GM20000 (cell line): ENCODE measurements at regions not wholly inside any gene's neighbourhood (a gene's known extent, or its start where the extent isn't known, plus 50 kb on each side); places are given as distances from the start of the nearest gene placed in this dataset.

Experiments
- DNase-seq: peaks from one replicate; pipeline ENCODE4 v3.0.0; 2012; ENCODE audit warnings: low spot score
- CTCF ChIP-seq: IDR thresholded peaks from 2 replicates; pipeline ENCODE4 v1.5.1; 2012; ENCODE audit warnings: mild to moderate bottlenecking, control low read depth; ENCODE audit errors: extremely low read depth, missing control alignments

DNA sequence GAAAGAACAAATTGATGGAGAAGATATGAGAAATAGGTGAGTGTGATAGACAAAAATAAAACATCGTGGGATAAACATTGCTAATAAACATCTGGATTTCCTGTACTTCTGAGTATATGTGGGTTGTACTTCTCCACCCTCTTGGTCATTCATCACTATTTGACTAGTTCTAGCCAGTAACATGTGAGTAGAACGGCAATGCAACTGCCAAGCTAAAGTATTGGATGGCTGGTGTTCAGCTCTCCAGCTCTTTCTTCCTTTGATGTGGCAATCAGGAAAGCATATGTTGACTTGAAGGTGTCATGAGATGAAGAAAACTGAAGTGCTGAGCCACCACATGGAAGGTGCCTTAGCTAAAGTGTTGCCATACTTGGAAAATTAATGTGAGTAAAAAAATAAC is 144.9 kb downstream of the SCG2 start:
- TF ChIP-seq CTCF = no peak
- no peak for DNase-seq

DNA sequence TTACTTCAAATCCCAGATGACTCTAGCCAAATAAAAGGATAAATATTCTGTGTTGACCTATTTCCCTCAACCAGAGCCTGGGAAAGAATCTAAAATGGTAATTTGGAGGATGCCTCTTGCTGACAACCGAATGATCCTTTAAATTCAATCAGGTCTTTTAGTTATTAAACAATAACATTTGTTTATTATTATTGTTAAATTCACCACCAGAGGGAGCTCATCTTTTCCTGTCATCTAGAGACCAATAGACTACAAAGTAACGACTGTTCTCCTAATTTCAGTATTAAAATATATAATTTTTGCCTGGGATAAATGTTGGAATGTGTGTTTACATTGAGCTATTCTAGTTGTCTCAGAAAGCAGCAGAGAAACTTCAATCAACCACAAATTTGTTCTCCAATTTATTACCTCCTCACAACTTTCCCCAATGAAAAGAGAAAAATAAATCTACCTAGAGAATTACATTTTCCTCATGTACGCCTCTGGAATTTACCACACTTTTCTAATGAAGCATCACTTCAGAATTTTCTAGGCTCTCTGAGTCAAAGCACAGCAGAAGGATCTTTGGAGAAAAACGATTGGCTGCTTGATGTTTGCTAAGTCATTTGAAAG is 142.7 kb downstream of the SCG2 start:
- DNase-seq = peak; percentile 7
- TF ChIP-seq CTCF = no peak

DNA sequence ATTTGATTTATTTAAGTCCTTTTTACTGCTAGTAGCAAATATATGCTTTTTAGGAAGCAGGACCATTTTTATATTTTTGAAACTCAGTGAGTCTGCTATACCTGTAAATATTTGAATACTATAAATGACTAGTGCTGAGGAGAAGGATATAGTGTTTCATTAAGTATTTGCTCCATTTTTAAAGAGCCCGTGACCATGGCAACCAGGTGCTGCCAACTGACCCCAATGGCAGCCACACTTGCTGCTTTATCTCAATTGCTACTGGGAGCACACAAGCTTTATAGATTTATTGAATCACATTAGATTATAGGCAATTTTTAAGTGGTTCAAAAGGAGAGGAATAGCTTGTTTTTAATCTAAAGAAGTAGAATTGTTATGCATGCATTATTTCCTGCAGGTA is 142.0 kb downstream of the SCG2 start:
- no peak for TF ChIP-seq CTCF
- no peak for DNase-seq

DNA sequence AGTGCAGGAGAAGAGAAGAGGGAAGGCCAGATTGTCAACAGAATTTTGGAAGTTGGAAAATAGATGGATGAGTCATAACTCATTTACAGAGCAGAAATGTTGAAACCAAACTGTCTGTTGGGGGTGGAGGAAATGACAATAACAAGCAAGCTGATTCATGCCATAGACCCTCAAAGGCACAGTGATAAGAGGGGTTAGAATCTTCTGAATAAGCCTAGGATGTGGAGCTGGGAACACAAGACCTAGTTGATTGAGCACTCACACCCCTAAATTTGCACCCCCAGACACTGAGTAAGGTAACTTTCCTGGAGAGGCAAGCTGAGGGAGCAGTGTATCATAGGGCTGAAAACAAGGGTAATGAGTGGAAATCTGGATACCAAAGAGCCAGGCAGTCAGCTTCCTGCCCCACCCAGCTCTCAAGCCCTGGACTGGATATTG is 141.4 kb downstream of the SCG2 start:
- no peak for DNase-seq
- TF ChIP-seq CTCF = no peak

- no peak for DNase-seq
- TF ChIP-seq CTCF = no peak
Observed at GRCh38 chr2:223464071-223464470, 138.1 kb downstream of the SCG2 start.

DNA sequence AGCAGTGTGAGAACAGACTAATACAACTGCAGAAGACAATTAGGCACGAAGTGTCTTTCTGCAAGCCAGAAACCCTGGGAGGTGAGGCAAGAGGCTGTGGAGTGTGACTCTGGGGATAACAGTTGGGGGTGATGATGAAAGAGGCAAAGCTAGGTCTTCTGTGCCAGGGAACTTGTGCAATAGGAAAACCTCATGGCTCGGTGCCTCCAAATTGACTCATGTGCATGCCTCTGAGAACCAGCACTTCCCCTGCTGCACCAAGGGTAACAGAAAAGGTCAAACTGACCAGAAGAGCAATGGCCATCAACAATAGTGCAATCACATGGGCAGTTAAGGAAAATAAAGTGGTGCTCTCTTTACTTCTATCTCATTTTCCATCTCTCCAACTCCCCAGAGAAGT is 136.4 kb downstream of the SCG2 start:
- no peak for DNase-seq
- no peak for TF ChIP-seq CTCF

DNA sequence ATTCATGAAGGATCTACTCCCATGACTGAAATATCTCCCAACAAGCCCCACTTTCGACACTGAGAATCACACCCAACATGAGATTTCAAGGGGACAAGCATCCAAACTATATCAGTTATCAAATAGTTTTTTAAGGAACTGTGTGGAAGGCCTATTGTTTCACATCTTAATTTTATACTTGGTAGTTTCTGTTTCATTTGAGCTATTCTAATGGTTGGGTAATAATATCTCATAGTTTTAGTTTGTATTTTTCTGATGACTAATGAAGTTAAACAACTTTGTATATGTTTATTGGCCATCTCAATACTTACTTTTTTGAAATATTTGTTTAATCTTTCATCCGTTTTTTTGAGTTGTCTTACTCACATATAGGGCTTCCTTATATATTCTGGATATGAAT is 135.0 kb downstream of the SCG2 start:
- no peak for TF ChIP-seq CTCF
- DNase-seq = no peak
